MM.1S (cell line): ENCODE measurements at regions not wholly inside any gene's neighbourhood (a gene's known extent, or its start where the extent isn't known, plus 50 kb on each side); places are given as distances from the start of the nearest gene placed in this dataset.

Experiments used
- DNase-seq: peaks from one replicate; pipeline ENCODE4 v3.0.0-alpha.2; 2015
- H2AFZ ChIP-seq: fragments of 300-600 bp; sonication (generic); 2 replicates; pipeline ENCODE4 v1.6.0; 2016; ENCODE audit warnings: antibody characterized with exemption, low read length
- H3F3A ChIP-seq: fragments of 300-600 bp; sonication (generic); 2 replicates; pipeline ENCODE4 v1.6.1; 2016; ENCODE audit warnings: mild to moderate bottlenecking, antibody characterized with exemption, low read length, moderate library complexity, mixed read lengths; ENCODE audit not compliant: insufficient read depth
- H3K27ac ChIP-seq: fragments of 300-600 bp; sonication (generic); 2 replicates; pipeline ENCODE4 v1.5.1; 2016; ENCODE audit warnings: mild to moderate bottlenecking, low read length
- H3K27me3 ChIP-seq: fragments of 300-600 bp; sonication (generic); replicated peaks from 2 replicates; pipeline ENCODE4 v1.6.0; 2016; ENCODE audit warnings: low read length; ENCODE audit not compliant: insufficient read depth
- H3K36me3 ChIP-seq: fragments of 300-600 bp; sonication (generic); replicated peaks from 2 replicates; pipeline ENCODE4 v1.6.1; 2016; ENCODE audit warnings: mild to moderate bottlenecking, low read length, mixed read lengths; ENCODE audit not compliant: insufficient read depth
- H3K4me1 ChIP-seq: fragments of 300-600 bp; sonication (generic); 2 replicates; pipeline ENCODE4 v1.6.1; 2016; ENCODE audit warnings: low read length, mixed read lengths
- H3K4me2 ChIP-seq: fragments of 300-600 bp; sonication (generic); 2 replicates; pipeline ENCODE4 v1.6.0; 2016; ENCODE audit warnings: low read depth, low read length
- H3K4me3 ChIP-seq: fragments of 300-600 bp; sonication (generic); 2 replicates; pipeline ENCODE4 v1.5.1; 2016; ENCODE audit warnings: low read length, mixed read lengths
- H3K79me2 ChIP-seq: fragments of 300-600 bp; sonication (generic); 2 replicates; pipeline ENCODE4 v1.6.1; 2016; ENCODE audit warnings: mixed run types, low read length, mixed read lengths
- H3K9ac ChIP-seq: fragments of 300-600 bp; sonication (generic); 2 replicates; pipeline ENCODE4 v1.6.1; 2016; ENCODE audit warnings: low read length, mixed read lengths
- H3K9me2 ChIP-seq: fragments of 300-600 bp; sonication (generic); replicated peaks from 2 replicates; pipeline ENCODE4 v1.6.1; 2016; ENCODE audit warnings: mild to moderate bottlenecking, low read length, mixed read lengths; ENCODE audit not compliant: insufficient read depth
- H3K9me3 ChIP-seq: fragments of 300-600 bp; sonication (generic); replicated peaks from 2 replicates; pipeline ENCODE4 v1.6.1; 2016; ENCODE audit warnings: mild to moderate bottlenecking, low read length, mixed read lengths; ENCODE audit not compliant: insufficient read depth
- H4K20me1 ChIP-seq: fragments of 300-600 bp; sonication (generic); 2 replicates; pipeline ENCODE4 v1.6.1; 2016; ENCODE audit warnings: mild to moderate bottlenecking, low read length, moderate library complexity, mixed read lengths; ENCODE audit not compliant: insufficient read depth
- EZH2 ChIP-seq: fragments of 300-600 bp; sonication (generic); optimal IDR thresholded peaks from 2 replicates; pipeline ENCODE3; 2017; ENCODE audit warnings: low read depth, mild to moderate bottlenecking, antibody characterized with exemption, low read length, mixed read lengths
- EZH2phosphoT487 ChIP-seq: fragments of 300-600 bp; sonication (generic); IDR thresholded peaks from 2 replicates; pipeline ENCODE4 v1.6.1; 2018; ENCODE audit warnings: antibody characterized with exemption, low read length
- TF ChIP-seq, protein P1 (sequence below): fragments of 300-600 bp; sonication (generic); IDR thresholded peaks from 2 replicates; pipeline ENCODE4 v1.5.1; 2016; ENCODE audit warnings: antibody characterized with exemption, low read length, mixed read lengths

DNA sequence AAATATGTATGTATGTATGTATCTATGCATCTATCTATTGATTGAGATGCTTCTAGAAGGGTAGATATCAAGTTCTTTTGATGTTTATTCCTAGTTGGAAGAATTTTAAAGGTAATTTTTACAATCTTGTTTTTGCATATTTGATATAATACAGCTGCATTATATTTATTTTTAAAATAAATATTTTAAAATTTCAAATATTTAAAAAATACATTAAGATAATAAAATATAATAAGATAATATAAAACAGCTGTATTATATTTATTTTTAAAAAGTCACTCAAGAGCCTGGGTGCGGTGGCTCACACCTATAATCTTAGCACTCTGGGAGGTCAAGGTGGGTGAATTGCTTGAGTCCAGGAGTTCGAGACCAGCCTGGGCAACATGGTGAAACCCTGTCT is 92.5 kb downstream of the LIPG start:
- DNase-seq, result no peak
- Histone ChIP-seq H3K9me3 (no peaks in the 10 kb centered on the region), H3K9ac (no peak overlapping the region)

DNA sequence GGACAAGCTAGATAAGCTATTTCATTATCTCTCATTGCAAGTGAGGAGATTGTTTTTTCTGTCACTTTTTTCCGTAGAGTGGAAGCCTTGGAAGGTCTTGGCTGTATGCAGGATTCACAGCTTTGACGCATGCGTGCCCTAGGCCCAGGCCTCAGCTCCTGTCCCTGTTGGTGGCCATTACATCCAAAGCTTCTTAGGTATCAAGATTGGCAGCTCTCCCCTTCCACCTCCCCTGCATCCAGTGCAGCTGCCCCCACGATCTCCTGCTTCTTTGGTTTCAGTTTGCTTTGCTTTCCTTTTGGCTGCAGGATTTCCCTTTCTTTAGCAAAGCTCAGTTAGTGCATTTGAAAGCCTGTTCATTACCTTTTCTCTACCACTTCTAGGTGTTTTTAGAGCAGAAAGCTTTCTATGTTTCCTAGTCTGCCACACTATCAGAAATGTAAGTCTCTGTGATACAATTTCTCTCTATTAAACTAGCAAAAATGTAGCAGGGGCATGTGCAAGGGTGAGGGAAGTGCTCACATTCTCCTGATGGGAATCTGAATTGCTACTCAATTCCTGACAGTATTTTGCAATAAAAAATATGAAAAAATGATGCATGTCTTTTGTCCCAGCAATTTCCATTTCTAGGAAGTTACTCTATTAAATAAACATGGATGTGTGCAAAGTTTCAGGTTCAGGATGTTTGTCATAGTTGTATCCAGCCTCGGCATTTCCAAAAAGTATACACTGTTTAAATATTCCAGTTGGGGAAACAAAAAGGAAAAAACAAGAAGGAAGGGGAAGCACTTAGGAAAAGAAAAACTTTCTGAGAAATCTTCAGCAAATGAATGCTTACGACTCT is 91.2 kb downstream of the LIPG start:
- Histone ChIP-seq H3K36me3 (no peaks in the 10 kb centered on the region), H3K27ac (no peak overlapping the region), H3K9me2 (no peaks in the 10 kb centered on the region), H3K9ac (no peak overlapping the region), H3K4me3 (no peak overlapping the region), H3K4me2 (no peak overlapping the region), H2AFZ (no peak overlapping the region), H3F3A (no peaks in the 10 kb centered on the region), H3K27me3 (no peaks in the 10 kb centered on the region), H4K20me1 (no peaks in the 10 kb centered on the region), H3K9me3 (no peaks in the 10 kb centered on the region), H3K79me2 (no peaks in the 10 kb centered on the region), H3K4me1 (no peaks in the 10 kb centered on the region)
- TF ChIP-seq EZH2phosphoT487, result no peak
- TF ChIP-seq EZH2, result no peak
- TF ChIP-seq, protein P1, sequence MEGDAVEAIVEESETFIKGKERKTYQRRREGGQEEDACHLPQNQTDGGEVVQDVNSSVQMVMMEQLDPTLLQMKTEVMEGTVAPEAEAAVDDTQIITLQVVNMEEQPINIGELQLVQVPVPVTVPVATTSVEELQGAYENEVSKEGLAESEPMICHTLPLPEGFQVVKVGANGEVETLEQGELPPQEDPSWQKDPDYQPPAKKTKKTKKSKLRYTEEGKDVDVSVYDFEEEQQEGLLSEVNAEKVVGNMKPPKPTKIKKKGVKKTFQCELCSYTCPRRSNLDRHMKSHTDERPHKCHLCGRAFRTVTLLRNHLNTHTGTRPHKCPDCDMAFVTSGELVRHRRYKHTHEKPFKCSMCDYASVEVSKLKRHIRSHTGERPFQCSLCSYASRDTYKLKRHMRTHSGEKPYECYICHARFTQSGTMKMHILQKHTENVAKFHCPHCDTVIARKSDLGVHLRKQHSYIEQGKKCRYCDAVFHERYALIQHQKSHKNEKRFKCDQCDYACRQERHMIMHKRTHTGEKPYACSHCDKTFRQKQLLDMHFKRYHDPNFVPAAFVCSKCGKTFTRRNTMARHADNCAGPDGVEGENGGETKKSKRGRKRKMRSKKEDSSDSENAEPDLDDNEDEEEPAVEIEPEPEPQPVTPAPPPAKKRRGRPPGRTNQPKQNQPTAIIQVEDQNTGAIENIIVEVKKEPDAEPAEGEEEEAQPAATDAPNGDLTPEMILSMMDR, result no peak
- no peak for DNase-seq

More for the DNA sequence above, 92.5 kb downstream of the LIPG start:
- H3K27ac ChIP-seq, result no peak overlapping the region
- H3K4me3 ChIP-seq, result no peak overlapping the region
- H3K4me1 ChIP-seq, result no peaks in the 10 kb centered on the region
- no peaks in the 10 kb centered on the region for H3K36me3 ChIP-seq
- TF ChIP-seq EZH2 (no peak), EZH2phosphoT487 (no peak)
- TF ChIP-seq, protein P1, result no peak
- H3F3A ChIP-seq, result no peaks in the 10 kb centered on the region
- no peak overlapping the region for H3K4me2 ChIP-seq
- H3K9me2 ChIP-seq, result no peaks in the 10 kb centered on the region
- H3K27me3 ChIP-seq, result no peaks in the 10 kb centered on the region
- no peak overlapping the region for H2AFZ ChIP-seq
- H4K20me1 ChIP-seq, result no peaks in the 10 kb centered on the region
- no peaks in the 10 kb centered on the region for H3K79me2 ChIP-seq

DNA sequence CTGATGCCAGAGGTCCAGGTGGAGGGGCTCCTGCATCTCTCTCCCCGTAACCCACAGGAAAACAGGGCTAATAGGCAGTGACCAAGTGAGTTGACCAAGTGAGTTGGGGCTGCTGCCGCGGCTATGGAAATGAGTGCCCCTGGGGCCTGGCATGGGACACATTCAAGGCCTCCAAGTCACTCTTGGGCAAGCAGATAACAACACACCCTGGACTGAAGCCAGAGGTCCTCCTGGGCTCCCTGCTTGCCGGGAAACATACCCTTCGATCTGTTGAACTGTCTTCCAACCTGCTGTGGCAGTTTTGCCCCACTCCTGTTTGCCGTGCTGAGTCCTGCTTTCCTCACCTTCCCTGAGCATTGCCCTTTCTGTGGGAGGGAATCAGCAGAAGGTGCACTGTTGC is 89.2 kb downstream of the LIPG start:
- Histone ChIP-seq H3K9me2 (no peaks in the 10 kb centered on the region), H3K36me3 (no peaks in the 10 kb centered on the region), H3K9ac (no peak overlapping the region), H3K4me1 (no peaks in the 10 kb centered on the region), H2AFZ (no peak overlapping the region), H3K79me2 (no peaks in the 10 kb centered on the region), H3K4me3 (no peak overlapping the region), H3K9me3 (no peaks in the 10 kb centered on the region), H3K27me3 (no peaks in the 10 kb centered on the region), H3K27ac (no peak overlapping the region), H4K20me1 (no peaks in the 10 kb centered on the region), H3F3A (no peaks in the 10 kb centered on the region), H3K4me2 (no peak overlapping the region)
- no peak for TF ChIP-seq EZH2phosphoT487
- TF ChIP-seq, protein P1, result no peak
- TF ChIP-seq EZH2, result no peak
- no peak for DNase-seq
